ENCODE measurements at regions not wholly inside any gene's neighbourhood (a gene's known extent, or its start where the extent isn't known, plus 50 kb on each side); places are given as distances from the start of the nearest gene placed in this dataset.
A peak's percentile ranks its signal among the peaks of the same experiment; 100 is the strongest.

- no peak for DNase-seq
Measured at GRCh38 chr1:61627365-61627764, 97.6 kb downstream of the TM2D1 start.

GRCh38 chr1:61626816-61627215, 98.1 kb downstream of the TM2D1 start:
- no peak for DNase-seq

GRCh38 chr1:61623852-61624251, 101.1 kb downstream of the TM2D1 start:
- no peak for DNase-seq

GRCh38 chr1:61620536-61620935, 104.4 kb downstream of the TM2D1 start:
- DNase-seq, result no peak

- DNase-seq, result no peak
Measured at GRCh38 chr1:61618755-61619154, 106.2 kb downstream of the TM2D1 start.

- DNase-seq, result no peak
Measured at GRCh38 chr1:61618193-61618592, 106.7 kb downstream of the TM2D1 start.

GRCh38 chr1:61616830-61617229, 108.1 kb downstream of the TM2D1 start:
- no peak for DNase-seq

- no peak for DNase-seq
Measured at GRCh38 chr1:61612602-61613001, 112.3 kb downstream of the TM2D1 start.

- DNase-seq, result no peak
Measured at GRCh38 chr1:61609040-61609439, 115.9 kb downstream of the TM2D1 start.

- no peak for DNase-seq
Measured at GRCh38 chr1:61607448-61607847, 117.5 kb downstream of the TM2D1 start.

- DNase-seq, result no peak
Measured at GRCh38 chr1:61606448-61607312, 118.3 kb downstream of the TM2D1 start.

GRCh38 chr1:61605607-61606321, 119.2 kb downstream of the TM2D1 start:
- DNase-seq, result no peak

GRCh38 chr1:61604684-61605083, 120.3 kb downstream of the TM2D1 start:
- DNase-seq, result no peak

- DNase-seq, result no peak
Measured at GRCh38 chr1:61604261-61604660, 120.7 kb downstream of the TM2D1 start.

- DNase-seq, result no peak
Measured at GRCh38 chr1:61602663-61603062, 122.3 kb downstream of the TM2D1 start.

- DNase-seq, result no peak
Measured at GRCh38 chr1:61597601-61598000, 127.3 kb downstream of the TM2D1 start.

- no peak for DNase-seq
Measured at GRCh38 chr1:61593331-61593730, 131.6 kb downstream of the TM2D1 start.

- DNase-seq, result no peak
Measured at GRCh38 chr1:61591351-61591750, 133.6 kb downstream of the TM2D1 start.

GRCh38 chr1:61588736-61589672, 135.9 kb downstream of the TM2D1 start:
- DNase-seq, result peak; percentile 75

GRCh38 chr1:61585714-61586113, 139.2 kb downstream of the TM2D1 start:
- no peak for DNase-seq

GRCh38 chr1:61583703-61584102, 141.2 kb downstream of the TM2D1 start:
- no peak for DNase-seq

GRCh38 chr1:61581251-61581650, 143.7 kb downstream of the TM2D1 start:
- no peak for DNase-seq

GRCh38 chr1:61580417-61580816, 144.5 kb downstream of the TM2D1 start:
- no peak for DNase-seq
